NT2/D1 (cell line): ENCODE measurements at regions not wholly inside any gene's neighbourhood (a gene's known extent, or its start where the extent isn't known, plus 50 kb on each side); places are given as distances from the start of the nearest gene placed in this dataset.

Experiments used
- DNase-seq: peaks from one replicate; pipeline ENCODE4 v3.0.0-alpha.2; 2011; ENCODE audit warnings: low read depth, low spot score
- H3K27me3 ChIP-seq: 2 replicates; pipeline ENCODE4 v1.6.0; 2011; ENCODE audit warnings: mild to moderate bottlenecking; ENCODE audit not compliant: insufficient read length, insufficient read depth
- H3K36me3 ChIP-seq: 2 replicates; pipeline ENCODE4 v1.6.1; 2011; ENCODE audit warnings: mild to moderate bottlenecking, low read length, mixed read lengths; ENCODE audit not compliant: insufficient read depth, insufficient read length
- H3K4me1 ChIP-seq: 2 replicates; pipeline ENCODE4 v1.5.1; 2011; ENCODE audit not compliant: insufficient read depth, insufficient read length
- H3K4me3 ChIP-seq: 2 replicates; pipeline ENCODE4 v1.5.1; 2011; ENCODE audit warnings: low read depth; ENCODE audit not compliant: insufficient read length
- H3K9ac ChIP-seq: 2 replicates; pipeline ENCODE4 v1.6.0; 2011; ENCODE audit warnings: low read depth; ENCODE audit not compliant: insufficient read length
- H3K9me3 ChIP-seq: 2 replicates; pipeline ENCODE4 v1.5.1; 2011; ENCODE audit warnings: mild to moderate bottlenecking, low read length; ENCODE audit not compliant: insufficient read depth
- SUZ12 ChIP-seq: IDR thresholded peaks from 2 replicates; pipeline ENCODE4 v1.6.1; 2011; ENCODE audit not compliant: insufficient read length, insufficient read depth; ENCODE audit errors: extremely low read depth
- YY1 ChIP-seq: IDR thresholded peaks from 2 replicates; pipeline ENCODE4 v1.6.1; 2011; ENCODE audit not compliant: insufficient read length, insufficient read depth
- ZNF274 ChIP-seq: IDR thresholded peaks from 2 replicates; pipeline ENCODE4 v1.6.1; 2011; ENCODE audit warnings: mild to moderate bottlenecking, low read depth, low read length

DNA sequence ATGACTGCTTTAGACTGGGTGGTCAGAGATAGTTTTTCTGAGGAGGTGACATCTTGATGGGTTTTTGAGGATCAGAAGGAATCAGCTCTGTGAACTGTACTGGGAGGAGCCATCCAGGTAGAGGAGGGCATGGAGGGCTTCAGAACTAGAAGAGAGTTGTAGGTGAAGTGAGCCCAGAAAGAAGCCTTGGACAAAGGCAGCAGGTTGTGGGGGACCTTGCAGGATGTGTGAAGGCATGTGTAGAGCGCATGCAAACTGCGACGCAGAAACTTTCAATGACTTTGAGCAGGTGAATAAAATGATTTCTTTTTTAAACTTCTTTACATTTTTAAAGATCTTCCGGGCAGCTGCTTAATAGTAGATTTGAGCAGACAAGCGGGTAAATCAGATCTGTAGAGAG, 83.9 kb upstream of the SIX2 start:
- Histone ChIP-seq H3K4me3 (no peak overlapping the region), H3K9me3 (no peaks in the 10 kb centered on the region), H3K36me3 (no peaks in the 10 kb centered on the region), H3K9ac (no peak overlapping the region), H3K4me1 (no peaks in the 10 kb centered on the region), H3K27me3 (no peaks in the 10 kb centered on the region)
- TF ChIP-seq YY1 (no peak), ZNF274 (no peak), SUZ12 (no peak)
- no peak for DNase-seq

DNA sequence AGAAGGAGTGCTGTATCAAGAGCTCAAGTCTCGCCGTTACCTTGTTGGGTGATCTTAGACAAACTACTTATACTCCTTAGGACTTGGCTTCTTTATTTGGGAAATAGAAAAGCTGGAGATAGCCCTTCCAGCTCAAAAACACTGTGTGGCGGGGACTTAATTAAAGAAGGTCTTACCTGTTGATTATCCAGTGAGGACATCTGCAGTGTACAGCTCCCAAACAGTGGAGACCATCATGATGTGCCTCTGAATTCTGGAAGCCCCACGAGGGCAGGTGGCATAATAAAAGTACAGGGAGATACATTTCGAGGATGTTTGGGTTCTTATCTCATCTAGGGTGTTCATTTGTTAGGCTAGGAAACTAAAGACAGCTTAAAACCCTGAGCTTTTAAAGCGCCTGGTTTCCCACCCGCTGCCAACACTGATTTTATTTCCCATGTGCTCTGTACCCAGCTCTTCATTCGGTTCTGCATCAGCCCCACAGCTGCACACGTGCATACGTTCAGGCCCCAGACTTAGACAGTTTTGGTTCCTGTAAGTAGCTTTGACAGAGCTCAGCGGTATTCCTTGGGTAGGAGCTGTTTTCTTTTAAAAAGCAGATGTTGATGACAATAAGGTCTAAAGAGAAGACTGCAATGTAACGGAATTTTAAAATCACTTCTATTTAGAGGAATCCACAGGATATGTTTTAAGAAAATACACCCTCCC, 80.5 kb upstream of the SIX2 start:
- H3K36me3 ChIP-seq, result no peaks in the 10 kb centered on the region
- no peaks in the 10 kb centered on the region for H3K9me3 ChIP-seq
- no peak for TF ChIP-seq YY1
- no peak for TF ChIP-seq SUZ12
- no peak for TF ChIP-seq ZNF274
- no peaks in the 10 kb centered on the region for H3K27me3 ChIP-seq
- H3K4me1 ChIP-seq, result no peaks in the 10 kb centered on the region
- no peak for DNase-seq
- no peak overlapping the region for H3K9ac ChIP-seq
- H3K4me3 ChIP-seq, result no peak overlapping the region

DNA sequence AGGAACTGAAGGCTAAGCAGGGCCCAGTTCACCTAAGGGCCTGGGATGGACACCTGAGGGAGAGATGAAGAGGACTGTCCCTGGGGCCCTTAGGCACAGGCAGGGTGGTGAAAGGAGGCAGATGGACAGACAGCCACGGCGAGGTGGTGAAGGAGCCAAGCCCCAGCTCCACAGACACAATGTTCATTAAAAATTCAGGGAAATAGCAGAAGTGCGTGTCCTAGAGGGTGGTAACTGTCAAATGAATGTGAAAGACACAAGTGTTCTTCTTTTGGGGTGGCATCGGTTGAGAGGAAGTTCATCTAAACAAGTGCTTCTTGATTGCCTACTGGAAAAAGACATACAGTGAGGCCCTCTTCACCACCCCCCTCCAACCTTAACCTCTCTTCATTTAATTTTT, 76.2 kb upstream of the SIX2 start:
- no peak overlapping the region for H3K4me3 ChIP-seq
- no peaks in the 10 kb centered on the region for H3K27me3 ChIP-seq
- no peak for DNase-seq
- no peaks in the 10 kb centered on the region for H3K9me3 ChIP-seq
- H3K36me3 ChIP-seq, result no peaks in the 10 kb centered on the region
- no peaks in the 10 kb centered on the region for H3K4me1 ChIP-seq
- no peak for TF ChIP-seq SUZ12
- no peak for TF ChIP-seq YY1
- TF ChIP-seq ZNF274, result no peak
- no peak overlapping the region for H3K9ac ChIP-seq

DNA sequence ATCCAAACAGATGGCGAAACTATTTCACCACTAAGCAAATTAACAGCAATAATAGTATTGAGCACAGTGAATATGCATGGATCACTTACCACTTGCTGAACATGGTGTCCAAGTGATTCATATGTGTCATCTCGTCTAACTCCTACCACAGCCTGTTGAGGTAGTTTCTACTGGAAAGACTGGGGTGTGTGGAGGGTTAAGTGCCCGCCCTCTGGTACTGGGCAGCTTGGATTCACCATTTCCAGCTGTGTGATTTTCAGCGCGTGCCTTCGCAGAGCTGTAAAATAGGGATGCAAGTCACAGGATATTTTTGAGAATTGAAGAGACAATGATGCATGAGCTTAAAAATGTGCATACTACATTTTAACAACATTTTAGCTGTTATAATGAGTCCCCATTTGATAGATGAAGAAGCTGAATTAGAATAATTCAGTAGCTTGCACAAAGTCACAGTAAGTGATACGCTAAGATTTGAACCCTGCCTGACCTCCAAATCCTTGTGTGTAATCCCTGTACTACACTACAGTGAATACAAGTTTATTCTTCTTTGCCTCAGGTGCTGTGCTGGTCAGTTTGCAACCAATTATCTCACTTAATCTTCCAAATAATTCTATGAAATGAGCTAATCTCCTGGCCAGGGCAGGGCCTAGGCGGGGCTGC, 75.2 kb upstream of the SIX2 start:
- no peak overlapping the region for H3K4me3 ChIP-seq
- H3K36me3 ChIP-seq, result no peaks in the 10 kb centered on the region
- no peaks in the 10 kb centered on the region for H3K4me1 ChIP-seq
- no peak overlapping the region for H3K9ac ChIP-seq
- no peaks in the 10 kb centered on the region for H3K27me3 ChIP-seq
- H3K9me3 ChIP-seq, result no peaks in the 10 kb centered on the region
- DNase-seq, result no peak
- TF ChIP-seq YY1 (no peak), ZNF274 (no peak), SUZ12 (no peak)

DNA sequence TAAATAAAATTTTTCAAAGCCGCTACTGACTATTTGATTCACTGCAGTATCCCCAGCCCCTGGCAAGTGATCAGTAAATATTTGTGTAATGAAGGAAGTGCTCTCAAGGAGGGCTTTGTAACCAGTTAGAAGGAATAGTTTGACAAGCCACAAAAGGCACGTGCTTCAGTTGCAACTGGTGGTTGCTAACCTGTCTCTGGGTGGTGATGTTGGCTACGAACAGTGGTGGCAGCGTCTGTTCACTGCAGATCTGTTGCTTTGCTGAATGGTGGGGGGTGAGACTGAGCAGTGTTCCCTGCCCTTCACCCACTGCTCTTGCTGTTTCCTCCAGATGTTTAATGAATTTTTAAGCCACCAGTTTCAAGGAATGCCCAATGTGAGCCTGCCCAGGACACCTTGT, 73.9 kb upstream of the SIX2 start:
- Histone ChIP-seq H3K27me3 (no peaks in the 10 kb centered on the region), H3K4me1 (no peaks in the 10 kb centered on the region), H3K9ac (no peak overlapping the region), H3K9me3 (no peaks in the 10 kb centered on the region), H3K36me3 (no peaks in the 10 kb centered on the region), H3K4me3 (no peak overlapping the region)
- DNase-seq, result no peak
- TF ChIP-seq ZNF274 (no peak), YY1 (no peak), SUZ12 (no peak)

DNA sequence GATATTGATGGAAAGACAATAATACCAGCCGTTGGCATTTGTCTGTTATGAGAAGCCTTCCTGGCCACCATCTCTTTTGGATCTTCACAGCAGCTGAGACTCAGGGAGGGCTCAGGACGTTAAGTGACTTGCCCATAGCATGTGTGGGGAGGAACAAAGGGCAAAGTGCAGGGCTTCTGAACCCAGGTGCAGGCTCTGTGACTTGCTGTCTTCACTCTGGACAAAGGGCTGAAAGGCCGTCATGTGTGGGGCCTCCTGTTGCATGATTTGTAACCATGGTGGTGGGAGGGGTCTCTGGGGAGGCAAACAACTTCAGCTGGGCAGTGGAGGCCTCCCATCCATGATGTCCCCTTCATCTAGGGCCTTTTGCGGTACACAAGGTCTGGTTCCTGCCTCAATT, 65.5 kb upstream of the SIX2 start:
- no peak for TF ChIP-seq ZNF274
- TF ChIP-seq YY1, result no peak
- TF ChIP-seq SUZ12, result no peak
- Histone ChIP-seq H3K27me3 (no peaks in the 10 kb centered on the region), H3K4me3 (no peak overlapping the region), H3K9me3 (peaks cover 11% of the 10 kb centered on the region; the same call in 1 of the 2 replicates), H3K4me1 (no peaks in the 10 kb centered on the region), H3K36me3 (no peaks in the 10 kb centered on the region), H3K9ac (no peak overlapping the region)
- DNase-seq, result no peak

DNA sequence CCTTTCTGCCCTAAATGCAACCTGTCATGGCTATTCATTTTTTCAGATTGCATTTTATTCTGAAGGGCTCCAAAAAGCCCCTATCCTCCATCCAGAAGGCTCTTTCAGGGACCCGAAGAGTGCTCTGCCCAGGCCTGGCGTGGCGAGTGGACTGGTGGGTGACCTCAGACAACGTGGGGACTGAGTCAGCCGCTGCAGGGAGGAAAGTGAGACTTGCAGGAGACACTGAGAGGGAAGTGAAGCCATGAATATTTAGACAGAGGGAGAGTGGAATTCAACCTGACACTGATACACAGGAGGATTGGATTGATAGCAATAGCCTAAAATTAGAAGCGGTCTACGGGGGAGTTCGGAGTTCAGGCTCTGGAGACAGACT, 63.6 kb upstream of the SIX2 start:
- no peak for DNase-seq
- H3K9me3 ChIP-seq, result peaks cover 11% of the 10 kb centered on the region; the same call in 1 of the 2 replicates
- H3K27me3 ChIP-seq, result no peaks in the 10 kb centered on the region
- H3K9ac ChIP-seq, result no peak overlapping the region
- no peak overlapping the region for H3K4me3 ChIP-seq
- no peaks in the 10 kb centered on the region for H3K36me3 ChIP-seq
- H3K4me1 ChIP-seq, result peaks cover 3% of the 10 kb centered on the region
- TF ChIP-seq YY1, result no peak
- no peak for TF ChIP-seq ZNF274
- no peak for TF ChIP-seq SUZ12
